ENCODE measurements at regions not wholly inside any gene's neighbourhood (a gene's known extent, or its start where the extent isn't known, plus 50 kb on each side); places are given as distances from the start of the nearest gene placed in this dataset.

DNA sequence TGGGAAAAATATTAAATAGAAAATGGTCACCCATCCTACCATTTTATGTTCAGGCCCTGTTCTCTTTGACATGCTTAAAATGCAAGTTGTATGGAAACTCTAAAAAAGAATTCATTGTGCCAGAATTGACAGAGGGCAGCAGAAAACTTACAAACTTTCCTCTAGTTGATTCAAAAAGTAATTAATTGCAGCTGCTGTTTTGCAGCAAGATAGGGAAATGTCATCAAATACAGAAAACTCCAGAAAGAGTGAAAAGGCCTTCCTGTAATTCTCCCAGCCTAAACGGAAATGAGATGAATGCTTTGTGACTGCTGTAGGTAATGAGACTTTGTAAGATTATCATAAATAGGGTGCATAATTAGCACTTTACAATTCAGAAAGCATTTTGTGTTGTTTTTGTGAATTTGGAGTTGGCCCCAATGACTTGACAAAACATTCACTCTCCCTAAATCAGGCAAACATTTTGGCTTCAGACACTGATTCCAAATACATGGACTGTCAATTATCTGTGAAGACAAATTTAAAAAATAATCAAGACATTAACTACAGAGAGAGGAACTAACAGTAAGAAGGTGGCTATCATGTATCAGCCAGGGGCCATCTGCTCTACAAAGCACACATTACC lies 861.8 kb downstream of the SQOR start:
- TF ChIP-seq, protein P1, sequence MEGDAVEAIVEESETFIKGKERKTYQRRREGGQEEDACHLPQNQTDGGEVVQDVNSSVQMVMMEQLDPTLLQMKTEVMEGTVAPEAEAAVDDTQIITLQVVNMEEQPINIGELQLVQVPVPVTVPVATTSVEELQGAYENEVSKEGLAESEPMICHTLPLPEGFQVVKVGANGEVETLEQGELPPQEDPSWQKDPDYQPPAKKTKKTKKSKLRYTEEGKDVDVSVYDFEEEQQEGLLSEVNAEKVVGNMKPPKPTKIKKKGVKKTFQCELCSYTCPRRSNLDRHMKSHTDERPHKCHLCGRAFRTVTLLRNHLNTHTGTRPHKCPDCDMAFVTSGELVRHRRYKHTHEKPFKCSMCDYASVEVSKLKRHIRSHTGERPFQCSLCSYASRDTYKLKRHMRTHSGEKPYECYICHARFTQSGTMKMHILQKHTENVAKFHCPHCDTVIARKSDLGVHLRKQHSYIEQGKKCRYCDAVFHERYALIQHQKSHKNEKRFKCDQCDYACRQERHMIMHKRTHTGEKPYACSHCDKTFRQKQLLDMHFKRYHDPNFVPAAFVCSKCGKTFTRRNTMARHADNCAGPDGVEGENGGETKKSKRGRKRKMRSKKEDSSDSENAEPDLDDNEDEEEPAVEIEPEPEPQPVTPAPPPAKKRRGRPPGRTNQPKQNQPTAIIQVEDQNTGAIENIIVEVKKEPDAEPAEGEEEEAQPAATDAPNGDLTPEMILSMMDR (conservative IDR thresholded peaks at IDR 0.05; ENCODE audit: low read depth, low read length), result no peak
- no peak for TF ChIP-seq EZH2 (IDR thresholded peaks at IDR 0.05; ENCODE audit: low read length, unreplicated experiment)
- TF ChIP-seq EZH2phosphoT487 (IDR thresholded peaks at IDR 0.05; ENCODE audit: borderline replicate concordance, low read length), result no peak

All from PC-3 (cell line).